ENCODE measurements at regions not wholly inside any gene's neighbourhood (a gene's known extent, or its start where the extent isn't known, plus 50 kb on each side); places are given as distances from the start of the nearest gene placed in this dataset.
A peak's percentile ranks its signal among the peaks of the same experiment; 100 is the strongest.
"Not testable (repeated sequence)": the region's sequence is repeated elsewhere in the genome, so short reads cannot be mapped to it uniquely, and the experiment has no call there.

DNA sequence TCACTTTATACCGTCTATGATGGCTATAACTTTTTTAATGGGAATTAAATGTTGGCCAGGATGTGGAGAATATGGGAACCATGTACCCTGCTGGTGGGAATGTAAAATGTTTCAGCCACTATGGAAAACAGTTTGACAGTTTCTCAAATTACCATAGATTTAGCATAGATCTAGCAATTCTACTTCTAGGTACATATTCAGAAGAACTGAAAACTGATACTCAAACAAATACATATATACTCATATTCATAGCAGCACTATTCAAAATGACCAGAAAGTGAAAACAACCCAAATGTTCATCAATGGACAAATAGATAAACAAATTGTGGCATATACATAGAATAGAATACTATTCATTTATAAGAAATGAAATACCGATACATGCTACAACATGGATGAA, 539.4 kb downstream of the IGSF11 start:
- DNase-seq (ENCODE audit: low read depth in 3 of 3, low spot score in 2 of 3) = no peak

DNA sequence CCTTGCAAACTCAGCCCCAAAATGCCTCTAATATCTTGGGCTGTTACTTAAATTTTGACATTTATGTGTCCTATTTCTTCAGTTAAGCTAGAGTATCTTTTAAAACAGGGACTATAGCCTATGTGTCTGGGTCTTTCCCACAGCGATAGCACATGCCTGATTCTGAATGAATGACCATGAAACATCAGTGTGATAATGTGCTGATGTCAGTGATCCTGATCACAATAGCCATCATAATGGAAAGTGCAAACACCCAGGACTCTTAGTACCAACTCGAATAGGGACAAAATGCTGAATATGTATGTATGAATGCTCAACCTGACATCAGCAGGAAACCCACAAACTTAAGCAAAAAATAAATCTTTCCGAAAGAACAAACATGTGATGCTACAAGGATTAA, 537.4 kb downstream of the IGSF11 start:
- DNase-seq (ENCODE audit: low read depth in 3 of 3, low spot score in 2 of 3) = no peak

DNA sequence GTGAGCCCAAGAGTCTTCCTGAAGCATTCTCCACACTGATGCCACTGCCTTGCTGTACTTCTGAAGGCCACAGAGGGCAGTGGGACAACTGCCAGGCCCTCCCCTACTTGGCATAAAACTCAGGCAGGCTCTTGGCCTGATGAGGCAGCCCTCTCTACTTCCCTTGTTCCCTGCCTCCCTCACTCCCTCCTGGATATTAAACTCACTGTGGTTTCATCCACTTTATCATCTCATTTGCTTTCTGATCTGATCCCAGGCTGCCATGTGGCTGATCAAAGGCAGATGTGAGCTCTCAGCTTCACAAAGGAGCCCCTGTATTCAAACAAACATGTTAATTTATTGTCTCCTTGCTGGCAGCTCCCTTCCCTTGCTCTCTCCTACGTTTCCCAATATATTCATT, 533.5 kb downstream of the IGSF11 start:
- peak; percentile 5 to 47 (median 42) for DNase-seq (ENCODE audit: low read depth in 3 of 3, low spot score in 2 of 3)

DNA sequence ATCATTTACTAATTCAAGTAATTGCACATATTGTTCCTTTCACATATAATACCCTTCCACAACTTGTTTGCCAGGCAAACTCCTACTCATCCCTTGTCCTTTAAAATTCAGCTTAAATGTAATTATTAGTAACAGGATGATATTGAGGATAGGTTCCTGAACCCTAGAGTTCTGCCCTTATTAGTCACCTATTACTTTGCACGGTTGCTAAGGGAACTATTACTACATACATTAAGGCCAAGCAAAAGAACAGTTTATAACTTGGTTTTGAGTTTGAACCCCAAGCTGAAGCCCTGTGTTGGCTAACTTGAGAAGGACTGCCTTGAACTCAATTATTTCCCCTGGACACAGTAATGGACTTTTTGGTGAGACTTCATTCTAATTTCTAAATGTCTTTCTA, 529.7 kb downstream of the IGSF11 start:
- no peak for DNase-seq (ENCODE audit: low read depth in 3 of 3, low spot score in 2 of 3)

DNA sequence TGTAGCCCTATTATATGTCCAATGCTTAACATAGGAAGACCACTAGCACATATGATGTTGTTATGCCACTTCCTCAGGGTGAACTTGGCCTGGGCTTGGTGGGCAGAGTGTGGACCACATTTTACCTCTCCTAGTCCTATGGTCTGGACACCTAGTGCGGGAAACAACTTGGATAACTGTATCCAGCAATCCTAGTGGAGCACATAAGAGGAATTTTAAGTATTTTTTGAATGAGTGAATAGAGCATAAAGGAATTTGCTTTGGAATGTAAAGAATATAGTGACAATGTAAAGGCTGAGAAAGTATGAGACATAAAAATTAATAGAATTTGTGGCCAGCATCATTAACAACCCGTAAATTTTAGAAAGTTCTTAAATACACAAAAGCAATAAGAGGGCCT, 528.9 kb downstream of the IGSF11 start:
- DNase-seq (ENCODE audit: low read depth in 3 of 3, low spot score in 2 of 3) = no peak

DNA sequence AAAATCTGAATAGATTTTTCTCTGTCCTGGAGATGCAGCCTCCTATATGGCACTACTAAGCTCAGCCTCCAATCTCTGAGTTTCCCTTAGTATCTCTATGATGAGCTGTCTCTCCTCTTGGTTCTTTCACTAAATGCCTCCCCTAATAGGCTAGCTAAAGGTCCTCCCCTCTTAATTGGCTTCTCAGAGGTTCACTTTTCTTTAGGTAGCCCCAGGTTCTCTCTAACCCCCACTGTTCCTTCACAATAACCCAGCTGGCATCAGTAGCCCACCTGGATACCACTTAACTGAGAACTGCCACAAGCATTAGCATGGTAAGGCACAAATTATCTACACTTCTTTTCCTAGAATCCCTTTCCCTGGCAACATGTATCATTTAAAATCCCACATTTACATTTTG, 523.2 kb downstream of the IGSF11 start:
- DNase-seq (ENCODE audit: low read depth in 3 of 3, low spot score in 2 of 3) = no peak

DNA sequence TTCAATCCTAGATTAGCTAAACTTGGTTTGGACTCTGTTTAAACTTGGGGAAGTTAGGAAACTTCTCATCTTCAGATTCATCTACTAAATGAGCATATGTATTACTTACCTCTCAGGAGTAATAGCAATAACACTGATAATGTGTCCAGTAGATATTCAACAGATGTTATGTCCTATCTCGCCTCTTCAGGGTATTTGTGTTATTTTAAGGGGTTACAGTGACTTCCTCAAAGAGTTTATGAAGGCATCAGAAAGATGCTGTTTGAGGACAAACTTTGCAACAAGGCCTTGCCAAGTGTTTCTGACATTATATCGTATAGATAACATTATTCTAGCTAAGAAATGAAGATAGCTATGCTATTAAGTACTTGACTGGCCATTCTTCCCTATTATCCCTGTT, 522.3 kb downstream of the IGSF11 start:
- DNase-seq (ENCODE audit: low read depth in 3 of 3, low spot score in 2 of 3) = no peak

DNA sequence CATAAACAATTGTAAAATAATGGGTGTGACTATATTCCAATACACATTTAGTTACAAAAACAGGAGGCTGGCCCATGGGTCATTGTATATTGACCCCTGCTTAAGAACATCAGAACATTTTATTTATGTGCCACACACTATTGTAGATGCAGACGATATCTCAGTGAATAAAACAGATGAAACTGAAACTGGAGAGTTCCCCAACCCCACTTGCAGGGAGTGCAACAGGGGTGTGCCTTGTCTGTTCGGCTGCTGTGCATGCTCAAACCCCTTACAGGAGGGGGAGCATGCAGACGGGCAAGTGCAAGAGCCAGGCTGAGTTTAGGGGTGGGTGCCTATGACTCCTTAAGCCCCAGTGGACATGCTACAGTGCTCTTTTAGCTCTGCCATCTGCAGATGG, 509.6 kb downstream of the IGSF11 start:
- DNase-seq (ENCODE audit: low read depth in 3 of 3, low spot score in 2 of 3) = no peak

DNA sequence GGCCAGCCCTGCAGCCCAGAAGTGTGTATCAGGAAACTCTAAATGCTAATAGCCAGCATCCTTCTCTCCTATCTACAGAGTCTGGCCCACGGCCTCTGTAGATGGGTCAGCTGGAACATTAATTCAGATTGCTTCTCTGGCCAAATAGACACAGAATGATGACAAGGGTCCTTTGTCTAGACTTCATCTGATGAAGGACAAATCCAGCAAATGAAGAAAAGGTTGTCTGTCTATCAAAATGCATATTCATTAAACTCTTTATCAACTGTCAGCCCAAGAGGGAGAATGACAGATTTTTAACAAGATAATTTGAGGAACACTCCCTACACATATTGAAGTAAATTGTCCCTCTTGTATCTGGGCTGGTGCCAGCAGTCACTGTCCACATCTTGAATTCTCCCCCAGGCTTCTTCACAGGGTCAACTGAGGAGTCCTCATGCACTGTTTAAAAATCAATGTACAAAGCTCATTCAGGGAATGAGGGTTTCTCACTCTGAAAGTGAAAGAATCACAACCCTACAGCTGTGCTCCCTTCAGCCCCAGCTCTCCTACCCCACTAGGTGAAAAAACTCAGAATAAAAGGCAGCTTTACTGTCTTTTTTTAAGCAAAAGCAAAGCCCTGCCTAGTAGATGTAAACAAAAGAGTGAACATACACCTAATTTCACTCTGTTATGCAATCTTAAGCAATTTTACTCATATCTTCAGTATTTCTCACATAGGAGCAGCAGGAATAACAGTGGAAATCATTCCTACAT, 507.7 kb downstream of the IGSF11 start:
- no peak for DNase-seq (ENCODE audit: low read depth in 3 of 3, low spot score in 2 of 3)

DNA sequence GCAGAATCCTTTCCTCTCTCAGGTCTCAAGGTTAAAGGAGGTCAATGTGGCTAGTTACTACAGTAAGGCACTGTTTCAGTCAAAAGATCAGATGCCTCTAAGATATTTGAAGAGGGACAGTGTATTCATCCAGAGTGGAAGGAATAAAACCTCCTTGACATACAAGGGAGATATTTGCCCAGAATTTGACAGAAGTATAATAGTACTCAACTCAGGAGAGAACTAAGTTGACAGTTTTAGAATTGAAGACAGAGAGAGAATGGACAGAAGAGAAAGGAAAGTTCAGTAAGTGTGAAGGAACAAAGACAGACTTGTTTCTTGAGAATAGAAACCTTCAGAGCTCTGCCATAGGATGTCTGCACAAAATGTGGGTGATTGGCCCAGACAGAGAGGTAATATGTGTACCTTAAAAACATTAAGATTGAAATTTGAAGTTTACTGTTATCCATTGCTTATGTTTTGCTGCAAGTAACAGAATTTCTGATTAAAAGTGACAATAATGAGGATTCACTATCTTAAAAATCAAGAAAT, 507.1 kb downstream of the IGSF11 start:
- no peak for DNase-seq (ENCODE audit: low read depth in 3 of 3, low spot score in 2 of 3)

DNA sequence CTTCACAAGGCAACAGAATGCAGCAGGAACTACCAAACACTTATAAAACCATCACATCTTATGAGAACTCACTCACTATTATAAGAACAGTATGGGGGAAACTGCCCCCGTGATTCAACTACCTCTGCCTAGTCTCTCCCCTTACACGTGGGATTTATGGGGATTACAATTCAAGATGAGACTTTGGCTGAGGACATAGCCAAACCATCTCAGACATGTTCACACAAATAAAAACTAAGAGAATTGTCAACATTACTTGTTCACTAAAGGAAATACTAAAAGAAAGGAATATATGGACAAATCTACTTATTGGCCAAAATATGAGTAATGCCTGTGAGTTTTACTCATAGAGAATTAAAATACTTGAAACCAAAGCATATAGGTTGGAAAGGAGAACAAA, 505.1 kb downstream of the IGSF11 start:
- DNase-seq (ENCODE audit: low read depth in 3 of 3, low spot score in 2 of 3) = no peak

DNA sequence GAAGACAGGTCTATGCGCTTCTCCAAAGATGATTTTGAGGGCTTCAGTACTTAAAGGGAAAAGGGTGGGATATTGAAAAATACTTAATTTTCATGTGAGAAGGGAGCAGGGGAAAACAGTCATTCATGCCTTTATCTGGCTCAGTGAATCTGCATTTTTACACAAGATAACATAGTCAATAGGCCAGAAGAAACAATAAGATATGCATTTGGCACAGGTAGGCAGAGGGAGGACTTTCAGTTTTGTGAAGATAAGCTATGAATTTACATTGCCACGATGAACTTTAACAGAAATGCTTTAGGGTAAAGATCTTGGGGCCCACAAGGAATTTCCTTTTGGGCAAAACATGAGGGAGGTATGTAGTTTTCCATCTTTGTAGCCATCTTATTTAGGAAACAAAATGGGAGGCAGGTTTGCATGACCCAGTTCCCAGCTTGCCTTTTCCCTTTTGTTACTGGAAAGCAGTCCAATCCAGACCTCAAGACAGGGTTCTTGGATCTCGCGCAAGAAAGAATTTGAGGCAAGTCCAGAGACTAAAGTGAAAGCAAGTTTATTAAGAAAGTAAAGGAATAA, 504.2 kb downstream of the IGSF11 start:
- no peak for DNase-seq (ENCODE audit: low read depth in 3 of 3, low spot score in 2 of 3)

DNA sequence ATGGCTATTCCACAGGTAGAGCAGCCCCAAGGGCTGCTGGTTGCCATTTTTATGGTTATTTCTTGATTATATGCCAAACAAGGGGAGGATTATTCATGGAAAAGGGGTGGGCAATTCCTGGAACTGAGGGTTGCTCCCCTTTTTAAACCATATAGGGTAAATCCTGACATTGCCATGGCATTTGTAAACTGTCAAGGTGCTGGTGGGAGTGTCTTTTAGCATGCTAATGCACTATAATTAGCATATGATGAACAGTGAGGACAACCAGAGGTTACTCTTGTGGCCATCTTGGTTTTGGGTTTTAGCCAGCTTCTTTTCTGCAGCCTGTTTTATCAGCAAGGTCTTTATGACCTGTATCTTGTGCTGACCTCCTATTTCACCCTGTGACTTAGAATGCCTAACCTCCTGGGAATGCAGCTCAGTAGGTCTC, 503.7 kb downstream of the IGSF11 start:
- not testable (repeated sequence) for DNase-seq (ENCODE audit: low read depth in 3 of 3, low spot score in 2 of 3)

DNA sequence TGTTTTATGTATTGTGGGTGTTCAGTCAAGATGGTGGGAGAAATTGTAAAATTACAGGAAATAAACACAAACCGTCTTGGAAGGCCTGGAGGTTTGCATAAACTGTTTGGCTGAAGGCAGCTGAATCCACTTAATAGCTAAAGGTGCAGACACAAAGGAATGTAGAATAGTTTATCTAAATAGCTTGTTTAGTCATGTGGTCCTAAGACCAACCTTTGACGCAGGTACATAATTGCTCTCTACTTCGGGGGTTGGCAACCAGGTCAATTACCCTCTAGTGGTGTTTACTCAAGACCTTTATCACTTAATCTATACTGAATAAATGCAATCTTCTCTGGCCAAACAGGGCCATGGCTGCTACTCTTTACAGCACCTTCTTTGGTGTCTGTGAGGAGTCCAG, 502.8 kb downstream of the IGSF11 start:
- DNase-seq (ENCODE audit: low read depth in 3 of 3, low spot score in 2 of 3) = no peak

DNA sequence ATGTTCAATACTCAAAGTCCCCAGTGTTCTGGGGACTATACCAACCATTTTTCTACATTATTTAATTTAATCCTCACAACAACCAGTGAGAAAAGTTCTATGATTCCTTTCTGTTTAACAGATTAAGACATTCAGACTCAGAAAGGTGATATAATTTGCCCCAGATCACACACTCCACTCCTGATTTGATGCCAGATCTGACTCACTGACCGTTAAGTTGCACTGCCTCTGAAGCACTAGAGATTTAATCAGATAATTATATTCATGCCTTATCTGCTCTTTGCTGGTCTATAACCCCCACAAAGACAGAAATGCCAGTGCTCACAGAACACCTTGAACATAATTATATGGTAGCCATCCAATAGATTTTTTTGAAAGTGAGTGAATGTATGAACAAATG, 501.0 kb downstream of the IGSF11 start:
- DNase-seq (ENCODE audit: low read depth in 3 of 3, low spot score in 2 of 3) = no peak

DNA sequence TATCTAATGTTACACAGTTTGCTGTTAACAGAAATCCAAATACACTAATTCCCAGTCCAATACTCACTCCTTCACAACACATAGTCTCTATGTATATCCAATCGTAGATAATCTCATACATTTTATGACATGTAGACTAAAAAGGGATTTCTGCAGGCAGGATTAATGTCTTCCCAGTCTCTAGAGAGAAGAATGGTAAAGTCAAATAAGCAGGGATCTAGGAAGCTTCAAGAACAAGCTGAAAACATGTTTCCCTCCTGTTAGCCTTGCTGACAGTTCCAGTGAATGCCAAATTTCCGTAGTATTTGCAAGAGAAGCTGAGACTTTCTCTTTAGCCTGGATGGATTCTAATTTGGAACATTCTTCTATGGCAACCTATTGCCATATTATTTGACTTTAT, 500.1 kb downstream of the IGSF11 start:
- DNase-seq (ENCODE audit: low read depth in 3 of 3, low spot score in 2 of 3) = no peak

DNA sequence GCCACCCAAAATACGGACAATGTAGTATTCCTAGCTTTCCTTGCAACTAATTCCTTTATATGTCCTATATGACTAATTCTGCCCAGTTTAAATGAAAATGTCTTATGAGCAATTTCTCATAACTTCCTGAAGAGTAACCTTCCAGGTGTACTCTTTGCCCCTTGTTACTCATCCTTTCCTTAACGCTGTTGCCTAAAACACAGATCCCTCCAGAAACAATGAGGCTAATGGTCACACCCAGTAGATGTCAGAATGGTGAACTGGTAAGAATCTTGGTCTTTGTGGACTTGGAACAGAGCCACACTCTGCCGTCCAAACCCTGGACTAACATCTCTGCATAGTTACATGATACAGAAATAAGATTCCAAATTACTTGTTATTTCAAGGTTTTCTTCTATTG, 497.9 kb downstream of the IGSF11 start:
- DNase-seq (ENCODE audit: low read depth in 3 of 3, low spot score in 2 of 3) = no peak

DNA sequence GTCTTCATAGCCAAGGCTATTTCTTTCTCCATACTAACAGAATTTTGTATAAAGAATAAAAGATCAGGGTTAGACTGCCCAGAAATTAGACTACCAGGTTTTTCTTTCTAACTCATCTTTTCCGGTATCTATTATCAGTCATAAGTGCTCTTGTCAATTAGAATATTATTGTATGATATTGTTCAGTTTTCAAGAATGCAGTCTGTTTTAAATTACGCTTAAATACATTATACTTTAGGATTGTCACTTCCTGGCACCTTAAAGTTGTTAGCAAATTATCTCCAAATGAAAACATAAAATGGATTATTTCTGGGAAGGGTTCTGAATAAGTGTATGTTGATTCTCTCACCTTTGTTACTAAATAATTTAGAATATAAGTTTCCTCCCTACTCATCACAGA, 497.2 kb downstream of the IGSF11 start:
- DNase-seq (ENCODE audit: low read depth in 3 of 3, low spot score in 2 of 3) = no peak

DNA sequence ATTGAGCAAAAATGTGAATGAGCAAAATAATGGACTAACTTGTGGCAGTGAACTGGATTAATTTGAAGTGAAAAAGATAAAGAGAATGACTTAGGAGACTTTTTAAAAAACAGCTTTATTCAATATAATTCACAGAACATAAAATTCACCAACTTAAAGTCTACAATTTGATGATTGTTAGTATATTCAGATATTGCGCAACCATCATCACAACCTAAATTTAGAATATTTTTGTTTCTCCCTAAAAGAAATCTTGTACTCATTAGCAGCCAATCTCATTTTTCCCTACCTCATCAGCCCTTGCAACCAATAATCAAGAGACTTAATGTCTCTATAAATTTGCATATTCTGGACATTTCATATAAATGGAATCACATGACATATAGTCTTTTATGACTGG, 496.5 kb downstream of the IGSF11 start:
- no peak for DNase-seq (ENCODE audit: low read depth in 3 of 3, low spot score in 2 of 3)

DNA sequence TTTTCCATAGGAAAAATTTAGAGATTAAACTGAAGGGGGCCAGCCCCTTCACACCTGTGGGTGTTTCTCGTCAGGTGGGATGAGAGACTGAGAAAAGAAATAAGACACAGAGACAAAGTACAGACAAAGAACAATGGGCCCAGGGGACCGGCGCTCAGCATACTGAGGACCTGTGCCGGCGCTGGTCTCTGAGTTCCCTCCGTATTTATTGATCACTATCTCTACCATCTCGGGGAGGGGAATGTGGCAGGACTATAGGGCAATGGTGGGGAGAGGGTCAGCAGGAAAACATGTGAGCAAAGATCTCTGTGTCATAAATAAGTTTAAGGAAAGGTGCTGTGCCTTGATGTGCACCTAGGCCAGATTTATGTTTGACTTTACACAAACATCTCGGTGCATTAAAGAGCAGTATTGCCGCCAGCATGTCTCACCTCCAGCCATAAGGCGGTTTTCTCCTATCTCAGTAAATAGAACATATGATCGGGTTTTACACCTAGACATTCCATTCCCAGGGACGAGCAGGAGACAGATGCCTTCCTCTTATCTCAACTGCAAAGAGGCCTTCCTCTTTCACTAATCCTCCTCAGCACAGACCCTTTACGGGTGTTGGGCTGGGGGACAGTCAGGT, 494.7 kb downstream of the IGSF11 start:
- DNase-seq (ENCODE audit: low read depth in 3 of 3, low spot score in 2 of 3) = not testable (repeated sequence)

DNA sequence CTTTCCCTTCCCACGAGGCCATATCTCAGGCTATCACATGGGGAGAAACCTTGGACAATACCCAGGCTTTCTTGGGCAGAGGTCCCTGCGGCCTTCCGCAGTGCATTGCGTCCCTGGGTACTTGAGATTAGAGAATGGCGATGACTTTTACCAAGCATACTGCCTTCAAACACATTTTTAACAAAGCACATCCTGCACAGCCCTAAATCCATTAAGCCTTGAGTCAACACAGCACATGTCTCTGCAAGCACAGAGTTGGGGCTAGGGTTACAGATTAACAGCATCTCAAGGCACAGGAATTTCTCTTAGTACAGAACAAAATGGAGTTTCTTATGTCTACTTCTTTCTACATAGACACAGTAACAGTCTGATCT, 494.2 kb downstream of the IGSF11 start:
- DNase-seq (ENCODE audit: low read depth in 3 of 3, low spot score in 2 of 3) = not testable (repeated sequence)

DNA sequence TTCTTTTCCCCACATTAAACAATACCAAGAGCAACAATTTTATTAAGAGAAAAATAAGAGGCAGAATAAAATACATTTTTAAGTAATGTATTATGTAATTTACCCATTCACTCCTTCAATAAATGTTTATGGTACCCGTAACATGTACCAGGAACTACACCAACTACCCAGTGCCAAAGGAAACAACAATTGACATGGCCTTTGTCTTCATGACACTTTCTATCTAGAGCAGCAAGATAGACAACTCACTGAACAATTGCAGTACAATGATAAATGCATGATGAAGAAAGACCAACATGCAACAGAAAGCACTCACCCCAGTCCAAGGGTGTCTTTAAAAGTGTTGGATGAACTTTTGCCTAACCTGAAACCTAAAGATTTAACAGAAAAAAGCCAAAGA, 493.8 kb downstream of the IGSF11 start:
- no peak for DNase-seq (ENCODE audit: low read depth in 3 of 3, low spot score in 2 of 3)

Data from right renal cortex interstitium (tissue), 3 donors.